Osteoblast (primary cell): ENCODE measurements at regions not wholly inside any gene's neighbourhood (a gene's known extent, or its start where the extent isn't known, plus 50 kb on each side); places are given as distances from the start of the nearest gene placed in this dataset.
A peak's percentile ranks its signal among the peaks of the same experiment; 100 is the strongest.

ENCODE experiments used
- DNase-seq: peaks from one replicate; pipeline ENCODE4 v3.0.0; 2011; ENCODE audit warnings: low spot score, mixed read lengths; ENCODE audit not compliant: insufficient read length; ENCODE audit errors: missing footprints
- H2AFZ ChIP-seq: 2 replicates; pipeline ENCODE4 v1.6.0; 2011; ENCODE audit warnings: mild to moderate bottlenecking, low read length
- H3K27ac ChIP-seq: 2 replicates; pipeline ENCODE4 v1.5.1; 2011; ENCODE audit warnings: mild to moderate bottlenecking, low read depth, low read length, moderate library complexity
- H3K27me3 ChIP-seq: 2 replicates; pipeline ENCODE4 v1.6.0; 2012; ENCODE audit warnings: mild to moderate bottlenecking, control low read depth, inconsistent platforms, low read length, moderate library complexity; ENCODE audit not compliant: insufficient read depth
- H3K36me3 ChIP-seq: 2 replicates; pipeline ENCODE4 v1.5.1; 2011; ENCODE audit warnings: mild to moderate bottlenecking, low read length, control low read depth, moderate library complexity; ENCODE audit not compliant: insufficient read depth
- H3K4me1 ChIP-seq: 2 replicates; pipeline ENCODE4 v1.5.1; 2011; ENCODE audit warnings: mild to moderate bottlenecking, low read length, control low read depth, moderate library complexity; ENCODE audit not compliant: insufficient read depth
- H3K4me2 ChIP-seq: 2 replicates; pipeline ENCODE4 v1.6.0; 2011; ENCODE audit warnings: mild to moderate bottlenecking, low read length; ENCODE audit not compliant: insufficient read depth
- H3K4me3 ChIP-seq: fragments of 200-600 bp; sonication (generic); 3 replicates; pipeline ENCODE4 v1.5.1; 2012; ENCODE audit warnings: mild to moderate bottlenecking, low read length, inconsistent platforms; ENCODE audit not compliant: insufficient read depth
- H3K79me2 ChIP-seq: 2 replicates; pipeline ENCODE4 v1.6.0; 2012; ENCODE audit warnings: mild to moderate bottlenecking, low read length, control low read depth, inconsistent platforms; ENCODE audit not compliant: insufficient read depth
- H3K9me3 ChIP-seq: 2 replicates; pipeline ENCODE4 v1.5.1; 2011; ENCODE audit warnings: low read depth, low read length, control low read depth
- H4K20me1 ChIP-seq: 2 replicates; pipeline ENCODE4 v1.6.0; 2012; ENCODE audit warnings: mild to moderate bottlenecking, low read length, control low read depth; ENCODE audit not compliant: insufficient read depth
- CTCF ChIP-seq: IDR thresholded peaks from 2 replicates; pipeline ENCODE4 v1.5.1; 2011; ENCODE audit warnings: mild to moderate bottlenecking, low read depth, low read length, moderate library complexity; ENCODE audit errors: extremely low read depth

GRCh38 chr6:80457439-80457933 is 351.0 kb downstream of the BCKDHB start:
- H3K9me3 ChIP-seq: no peaks in the 10 kb centered on the region
- H2AFZ ChIP-seq: no peak overlapping the region
- peak overlapping the region; percentile 31 for H3K4me2 ChIP-seq

DNA sequence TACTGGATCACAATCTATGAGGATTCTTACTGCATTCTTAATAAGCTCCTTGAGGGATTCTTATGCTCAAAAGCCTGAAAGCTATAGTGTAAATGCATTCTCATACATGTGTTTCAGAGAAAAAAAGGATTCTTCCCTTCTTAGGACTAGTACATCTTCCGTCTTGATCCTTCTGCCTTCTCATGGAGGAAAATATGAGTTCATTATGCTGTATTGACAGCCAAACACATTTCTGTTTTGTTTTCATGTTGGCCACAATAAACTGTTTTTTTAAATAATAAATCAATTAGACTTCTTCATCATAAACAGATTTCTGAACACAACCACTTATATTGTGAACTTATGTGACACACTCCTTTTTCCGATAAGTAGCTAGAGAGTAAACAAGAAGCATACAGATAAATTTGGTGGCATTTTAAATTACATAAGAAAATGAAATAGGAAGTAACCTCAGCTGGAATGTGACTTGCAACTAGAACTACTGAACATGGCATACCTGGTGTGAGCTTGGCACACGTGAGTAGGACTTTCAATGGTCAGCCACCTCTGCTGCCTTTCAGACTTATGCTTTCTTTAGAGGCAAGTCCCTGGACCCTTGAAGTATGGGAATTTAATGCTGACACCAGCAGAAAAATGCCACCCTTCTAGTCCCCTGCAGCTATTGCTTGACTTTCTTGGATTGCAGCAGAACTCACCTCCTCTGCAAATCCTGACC is 350.4 kb downstream of the BCKDHB start:
- no peaks in the 10 kb centered on the region for H3K36me3 ChIP-seq
- H3K4me3 ChIP-seq: no peak overlapping the region
- H3K27me3 ChIP-seq: no peaks in the 10 kb centered on the region
- no peak for DNase-seq
- H3K4me1 ChIP-seq: peaks cover 34% of the 10 kb centered on the region
- H4K20me1 ChIP-seq: no peaks in the 10 kb centered on the region
- no peak overlapping the region for H3K27ac ChIP-seq
- H3K9me3 ChIP-seq: no peaks in the 10 kb centered on the region
- peak overlapping the region; percentile 31 for H3K4me2 ChIP-seq
- H2AFZ ChIP-seq: no peak overlapping the region
- no peaks in the 10 kb centered on the region for H3K79me2 ChIP-seq
- TF ChIP-seq CTCF: no peak

More at GRCh38 chr6:80457439-80457933, 351.0 kb downstream of the BCKDHB start:
- no peak for TF ChIP-seq CTCF
- Histone ChIP-seq H3K4me1 (peaks cover 34% of the 10 kb centered on the region), H3K27me3 (no peaks in the 10 kb centered on the region), H3K27ac (no peak overlapping the region), H3K4me3 (no peak overlapping the region), H3K36me3 (no peaks in the 10 kb centered on the region), H3K79me2 (no peaks in the 10 kb centered on the region), H4K20me1 (no peaks in the 10 kb centered on the region)
- DNase-seq: peak; percentile 59

- H3K79me2 ChIP-seq: no peaks in the 10 kb centered on the region
- H3K4me1 ChIP-seq: peaks cover 36% of the 10 kb centered on the region
- no peaks in the 10 kb centered on the region for H3K9me3 ChIP-seq
- TF ChIP-seq CTCF: no peak
- no peak overlapping the region for H3K4me3 ChIP-seq
- H3K27me3 ChIP-seq: no peaks in the 10 kb centered on the region
- peak overlapping the region; percentile 60 for H3K27ac ChIP-seq
- H3K36me3 ChIP-seq: no peaks in the 10 kb centered on the region
- H2AFZ ChIP-seq: no peak overlapping the region
- peak; percentile 53 for DNase-seq
- H3K4me2 ChIP-seq: peak overlapping the region; percentile 8
- H4K20me1 ChIP-seq: no peaks in the 10 kb centered on the region
Measured at GRCh38 chr6:80454661-80455365, 348.3 kb downstream of the BCKDHB start.

DNA sequence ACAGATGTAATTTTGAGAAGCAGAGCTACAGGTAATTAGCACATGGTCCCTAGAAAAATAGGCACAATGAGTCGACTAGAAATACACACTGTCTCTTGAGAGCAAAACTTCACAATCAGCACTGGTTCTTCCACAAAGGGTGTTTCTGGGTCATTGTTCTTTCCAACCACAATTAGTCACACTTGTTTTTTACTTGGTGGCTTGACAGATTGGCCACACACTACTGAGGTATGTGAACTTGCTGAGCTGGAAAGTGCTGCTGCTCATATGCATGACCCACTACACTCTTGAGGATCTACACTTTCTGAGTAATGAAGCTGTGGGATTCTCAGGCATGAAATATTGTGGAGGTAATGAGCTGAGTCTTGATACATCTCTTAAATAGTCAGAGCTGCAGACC is 347.7 kb downstream of the BCKDHB start:
- Histone ChIP-seq H2AFZ (no peak overlapping the region), H3K4me2 (peak overlapping the region; percentile 43), H3K4me3 (no peak overlapping the region), H3K9me3 (no peaks in the 10 kb centered on the region), H3K27me3 (no peaks in the 10 kb centered on the region), H3K27ac (peak overlapping the region; percentile 60), H4K20me1 (no peaks in the 10 kb centered on the region), H3K36me3 (no peaks in the 10 kb centered on the region), H3K79me2 (no peaks in the 10 kb centered on the region), H3K4me1 (peaks cover 40% of the 10 kb centered on the region)
- DNase-seq: peak; percentile 84
- no peak for TF ChIP-seq CTCF
